ENCODE measurements at regions not wholly inside any gene's neighbourhood (a gene's known extent, or its start where the extent isn't known, plus 50 kb on each side); places are given as distances from the start of the nearest gene placed in this dataset.

DNA sequence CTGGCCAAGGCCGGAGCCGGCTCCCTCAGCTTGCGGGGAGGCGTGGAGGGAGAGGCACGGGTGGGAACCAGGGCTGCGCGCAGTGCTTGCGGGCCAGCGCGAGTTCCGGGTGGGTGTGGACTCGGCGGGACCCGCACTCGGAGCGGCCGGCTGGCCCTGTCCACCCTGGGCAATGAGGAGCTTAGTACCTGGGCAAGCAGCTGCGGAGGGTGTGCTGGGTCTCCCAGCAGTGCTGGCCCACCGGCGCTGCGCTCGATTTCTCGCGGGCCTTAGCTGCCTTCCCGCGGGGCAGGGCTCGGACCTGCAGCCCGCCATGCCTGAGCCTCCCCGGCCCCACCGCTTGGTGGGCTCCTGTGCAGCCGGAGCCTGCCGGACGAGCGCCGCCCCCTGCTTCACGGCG is 91.4 kb upstream of the MAN1A1 start:
- H3K9ac ChIP-seq (ENCODE audit: low read length): no peak overlapping the region
- no peaks in the 10 kb centered on the region for H3K9me2 ChIP-seq (ENCODE audit: insufficient read depth, low read length)
- H3K4me2 ChIP-seq (ENCODE audit: low read length): no peak overlapping the region
- H3K36me3 ChIP-seq (ENCODE audit: insufficient read depth, low read length): no peaks in the 10 kb centered on the region
- H3K4me3 ChIP-seq (ENCODE audit: low read length): no peak overlapping the region
- no peaks in the 10 kb centered on the region for H3K27me3 ChIP-seq (ENCODE audit: insufficient read depth, low read depth, low read length)
- H2AFZ ChIP-seq (ENCODE audit: low read depth, low read length): no peak overlapping the region
- H3K27ac ChIP-seq (ENCODE audit: low read length): no peak overlapping the region
- no peaks in the 10 kb centered on the region for H3K79me2 ChIP-seq (replicated peaks; ENCODE audit: insufficient read depth, low read length)
- no peaks in the 10 kb centered on the region for H3F3A ChIP-seq (ENCODE audit: insufficient read depth, low read length, poor library complexity, severe bottlenecking)
- no peaks in the 10 kb centered on the region for H4K20me1 ChIP-seq (ENCODE audit: insufficient read depth)
- TF ChIP-seq POLR2AphosphoS5 (IDR thresholded peaks at IDR 0.05): no peak
- TF ChIP-seq MXI1 (conservative IDR thresholded peaks at IDR 0.05; ENCODE audit: poor library complexity, severe bottlenecking): no peak
- TF ChIP-seq, protein P1, sequence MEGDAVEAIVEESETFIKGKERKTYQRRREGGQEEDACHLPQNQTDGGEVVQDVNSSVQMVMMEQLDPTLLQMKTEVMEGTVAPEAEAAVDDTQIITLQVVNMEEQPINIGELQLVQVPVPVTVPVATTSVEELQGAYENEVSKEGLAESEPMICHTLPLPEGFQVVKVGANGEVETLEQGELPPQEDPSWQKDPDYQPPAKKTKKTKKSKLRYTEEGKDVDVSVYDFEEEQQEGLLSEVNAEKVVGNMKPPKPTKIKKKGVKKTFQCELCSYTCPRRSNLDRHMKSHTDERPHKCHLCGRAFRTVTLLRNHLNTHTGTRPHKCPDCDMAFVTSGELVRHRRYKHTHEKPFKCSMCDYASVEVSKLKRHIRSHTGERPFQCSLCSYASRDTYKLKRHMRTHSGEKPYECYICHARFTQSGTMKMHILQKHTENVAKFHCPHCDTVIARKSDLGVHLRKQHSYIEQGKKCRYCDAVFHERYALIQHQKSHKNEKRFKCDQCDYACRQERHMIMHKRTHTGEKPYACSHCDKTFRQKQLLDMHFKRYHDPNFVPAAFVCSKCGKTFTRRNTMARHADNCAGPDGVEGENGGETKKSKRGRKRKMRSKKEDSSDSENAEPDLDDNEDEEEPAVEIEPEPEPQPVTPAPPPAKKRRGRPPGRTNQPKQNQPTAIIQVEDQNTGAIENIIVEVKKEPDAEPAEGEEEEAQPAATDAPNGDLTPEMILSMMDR (IDR thresholded peaks at IDR 0.05; ENCODE audit: poor library complexity, severe bottlenecking): no peak
- no peak for TF ChIP-seq EP300 (conservative IDR thresholded peaks at IDR 0.05; ENCODE audit: poor library complexity, severe bottlenecking)
- no peak for TF ChIP-seq EZH2 (IDR thresholded peaks at IDR 0.05; ENCODE audit: borderline replicate concordance, insufficient read depth, low read length, poor library complexity, severe bottlenecking)
- TF ChIP-seq TAF1 (IDR thresholded peaks at IDR 0.05; ENCODE audit: low read depth): no peak
- TF ChIP-seq RAD21 (conservative IDR thresholded peaks at IDR 0.05): no peak
- no peak for TF ChIP-seq REST (IDR thresholded peaks at IDR 0.05; ENCODE audit: borderline replicate concordance)
- TF ChIP-seq SMC3 (conservative IDR thresholded peaks at IDR 0.05; ENCODE audit: poor library complexity): no peak
- H3K9me3 ChIP-seq (ENCODE audit: low read length): no peaks in the 10 kb centered on the region

DNA sequence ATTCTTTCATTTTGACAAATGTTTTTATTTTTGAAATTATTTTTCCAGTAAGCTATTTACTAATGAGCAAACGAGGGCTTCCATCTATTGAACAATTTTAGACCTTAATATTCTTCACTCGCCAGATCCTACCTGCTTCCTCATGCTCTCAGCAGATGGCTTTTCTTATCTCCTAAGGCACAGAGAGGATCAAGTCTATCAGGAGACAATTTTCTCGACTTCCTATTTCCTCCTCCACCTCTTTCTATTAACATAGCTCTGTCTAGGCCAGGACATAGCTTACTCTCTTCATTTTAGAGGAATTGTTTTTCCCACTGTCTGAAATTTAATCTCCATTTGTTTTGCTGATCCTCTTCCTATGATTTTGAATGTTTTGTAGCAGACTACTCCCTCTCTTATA is 87.0 kb upstream of the MAN1A1 start:
- TF ChIP-seq EZH2 (IDR thresholded peaks at IDR 0.05; ENCODE audit: borderline replicate concordance, insufficient read depth, low read length, poor library complexity, severe bottlenecking) (no peak), RAD21 (conservative IDR thresholded peaks at IDR 0.05) (no peak), EP300 (conservative IDR thresholded peaks at IDR 0.05; ENCODE audit: poor library complexity, severe bottlenecking) (no peak), REST (IDR thresholded peaks at IDR 0.05; ENCODE audit: borderline replicate concordance) (no peak), TAF1 (IDR thresholded peaks at IDR 0.05; ENCODE audit: low read depth) (no peak), MXI1 (conservative IDR thresholded peaks at IDR 0.05; ENCODE audit: poor library complexity, severe bottlenecking) (no peak), SMC3 (conservative IDR thresholded peaks at IDR 0.05; ENCODE audit: poor library complexity) (no peak), POLR2AphosphoS5 (IDR thresholded peaks at IDR 0.05) (no peak)
- TF ChIP-seq, protein P1 (IDR thresholded peaks at IDR 0.05; ENCODE audit: poor library complexity, severe bottlenecking): no peak
- Histone ChIP-seq H3K27me3 (ENCODE audit: insufficient read depth, low read depth, low read length) (no peaks in the 10 kb centered on the region), H4K20me1 (ENCODE audit: insufficient read depth) (no peaks in the 10 kb centered on the region), H3K27ac (ENCODE audit: low read length) (no peak overlapping the region), H3F3A (ENCODE audit: insufficient read depth, low read length, poor library complexity, severe bottlenecking) (no peaks in the 10 kb centered on the region), H3K4me3 (ENCODE audit: low read length) (no peak overlapping the region), H3K36me3 (ENCODE audit: insufficient read depth, low read length) (no peaks in the 10 kb centered on the region), H2AFZ (ENCODE audit: low read depth, low read length) (no peak overlapping the region), H3K9me3 (ENCODE audit: low read length) (no peaks in the 10 kb centered on the region), H3K9me2 (ENCODE audit: insufficient read depth, low read length) (no peaks in the 10 kb centered on the region), H3K4me2 (ENCODE audit: low read length) (no peak overlapping the region), H3K9ac (ENCODE audit: low read length) (no peak overlapping the region), H3K79me2 (replicated peaks; ENCODE audit: insufficient read depth, low read length) (no peaks in the 10 kb centered on the region)

Measured in neural cell (in vitro differentiated cells).